OCI-LY1 (cell line): ENCODE measurements at regions not wholly inside any gene's neighbourhood (a gene's known extent, or its start where the extent isn't known, plus 50 kb on each side); places are given as distances from the start of the nearest gene placed in this dataset.
A peak's percentile ranks its signal among the peaks of the same experiment; 100 is the strongest.

ENCODE experiments used
- H2AFZ ChIP-seq: fragments of 200-600 bp; sonication (generic), shearing (Covaris generic); 2 replicates; pipeline ENCODE4 v1.6.0; 2014; ENCODE audit warnings: antibody characterized with exemption, mild to moderate bottlenecking, low read length
- H3F3A ChIP-seq: fragments of 200-600 bp; sonication (generic), shearing (Covaris generic); 2 replicates; pipeline ENCODE4 v1.6.0; 2014; ENCODE audit warnings: mild to moderate bottlenecking, antibody characterized with exemption, low read length, moderate library complexity; ENCODE audit not compliant: insufficient read depth
- H3K27ac ChIP-seq: fragments of 200-600 bp; sonication (generic); 2 replicates; pipeline ENCODE4 v1.5.1; 2014; ENCODE audit warnings: low read length, mixed run types, mild to moderate bottlenecking, low read depth; ENCODE audit not compliant: poor library complexity, severe bottlenecking
- H3K27me3 ChIP-seq: fragments of 200-600 bp; sonication (generic); 2 replicates; pipeline ENCODE4 v1.6.0; 2014; ENCODE audit warnings: antibody characterized with exemption, mild to moderate bottlenecking, low read length, moderate library complexity; ENCODE audit not compliant: insufficient read depth
- H3K36me3 ChIP-seq: fragments of 200-600 bp; sonication (generic); 2 replicates; pipeline ENCODE4 v1.6.1; 2014; ENCODE audit warnings: mild to moderate bottlenecking, antibody characterized with exemption, low read length, moderate library complexity, mixed read lengths; ENCODE audit not compliant: insufficient read depth
- H3K4me1 ChIP-seq: fragments of 200-600 bp; sonication (generic); 2 replicates; pipeline ENCODE4 v1.5.1; 2014; ENCODE audit warnings: mild to moderate bottlenecking, low read length, moderate library complexity; ENCODE audit not compliant: insufficient read depth, severe bottlenecking
- H3K4me2 ChIP-seq: fragments of 200-600 bp; sonication (generic), shearing (Covaris generic); 2 replicates; pipeline ENCODE4 v1.6.1; 2014; ENCODE audit warnings: low read length
- H3K4me3 ChIP-seq: fragments of 200-600 bp; sonication (generic); 2 replicates; pipeline ENCODE4 v1.5.1; 2014; ENCODE audit warnings: low read length, low read depth, mild to moderate bottlenecking, mixed read lengths; ENCODE audit not compliant: poor library complexity, severe bottlenecking
- H3K79me2 ChIP-seq: fragments of 200-600 bp; shearing (Covaris generic); 2 replicates; pipeline ENCODE4 v1.6.1; 2016; ENCODE audit warnings: mixed run types, low read length, mixed read lengths; ENCODE audit not compliant: insufficient read depth
- H3K9ac ChIP-seq: fragments of 200-600 bp; sonication (generic), shearing (Covaris generic); 2 replicates; pipeline ENCODE4 v1.6.1; 2014; ENCODE audit warnings: mild to moderate bottlenecking, low read length, mixed read lengths
- H3K9me2 ChIP-seq: fragments of 200-600 bp; sonication (generic), shearing (Covaris generic); 2 replicates; pipeline ENCODE4 v1.6.1; 2014; ENCODE audit warnings: low read depth, mild to moderate bottlenecking, low read length, mixed read lengths
- H3K9me3 ChIP-seq: fragments of 200-600 bp; shearing (Covaris generic); 2 replicates; pipeline ENCODE4 v1.6.1; 2014; ENCODE audit warnings: low read length, mixed read lengths
- H4K20me1 ChIP-seq: fragments of 200-600 bp; sonication (generic), shearing (Covaris generic); 2 replicates; pipeline ENCODE4 v1.6.0; 2016; ENCODE audit warnings: mild to moderate bottlenecking, low read length; ENCODE audit not compliant: insufficient read depth
- EZH2 ChIP-seq: fragments of 200-600 bp; sonication (generic), shearing (Covaris generic); IDR thresholded peaks from 2 replicates; pipeline ENCODE4 v1.8.0; 2017; ENCODE audit warnings: borderline replicate concordance, mixed run types, mild to moderate bottlenecking, antibody characterized with exemption, low read length, moderate library complexity, mixed read lengths
- TF ChIP-seq, protein P1 (sequence below): fragments of 200-600 bp; sonication (generic), shearing (Covaris generic); IDR thresholded peaks from 2 replicates; pipeline ENCODE4 v1.5.1; 2017; ENCODE audit warnings: mild to moderate bottlenecking, antibody characterized with exemption, low read length, moderate library complexity, mixed read lengths

DNA sequence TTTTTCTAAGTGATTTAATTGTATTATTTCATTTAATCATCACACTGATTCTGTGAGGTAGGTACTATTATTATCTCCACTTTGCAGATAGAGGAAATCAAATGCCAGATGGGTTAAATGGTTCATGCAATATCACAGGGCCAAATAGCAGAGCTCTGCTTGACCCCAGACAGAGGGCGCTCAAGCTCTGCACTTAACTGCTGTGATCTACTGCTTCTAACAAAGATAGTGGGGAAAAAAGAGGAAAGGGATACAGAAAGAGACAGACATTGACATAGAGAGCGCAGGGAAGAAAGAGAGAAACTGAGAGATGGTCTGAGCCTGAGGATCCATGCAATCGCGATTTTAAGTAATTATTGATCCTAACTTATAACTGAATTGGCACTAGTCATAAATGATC lies 279.1 kb upstream of the THRB start:
- Histone ChIP-seq H3K79me2 (no peaks in the 10 kb centered on the region), H3K36me3 (no peaks in the 10 kb centered on the region), H3F3A (no peaks in the 10 kb centered on the region), H3K4me3 (no peak overlapping the region), H3K9me2 (no peaks in the 10 kb centered on the region), H3K4me1 (no peaks in the 10 kb centered on the region), H4K20me1 (no peaks in the 10 kb centered on the region), H2AFZ (no peak overlapping the region), H3K27ac (no peak overlapping the region), H3K9ac (no peak overlapping the region), H3K9me3 (no peaks in the 10 kb centered on the region), H3K4me2 (no peak overlapping the region), H3K27me3 (no peaks in the 10 kb centered on the region)
- TF ChIP-seq EZH2: no peak
- TF ChIP-seq, protein P1, sequence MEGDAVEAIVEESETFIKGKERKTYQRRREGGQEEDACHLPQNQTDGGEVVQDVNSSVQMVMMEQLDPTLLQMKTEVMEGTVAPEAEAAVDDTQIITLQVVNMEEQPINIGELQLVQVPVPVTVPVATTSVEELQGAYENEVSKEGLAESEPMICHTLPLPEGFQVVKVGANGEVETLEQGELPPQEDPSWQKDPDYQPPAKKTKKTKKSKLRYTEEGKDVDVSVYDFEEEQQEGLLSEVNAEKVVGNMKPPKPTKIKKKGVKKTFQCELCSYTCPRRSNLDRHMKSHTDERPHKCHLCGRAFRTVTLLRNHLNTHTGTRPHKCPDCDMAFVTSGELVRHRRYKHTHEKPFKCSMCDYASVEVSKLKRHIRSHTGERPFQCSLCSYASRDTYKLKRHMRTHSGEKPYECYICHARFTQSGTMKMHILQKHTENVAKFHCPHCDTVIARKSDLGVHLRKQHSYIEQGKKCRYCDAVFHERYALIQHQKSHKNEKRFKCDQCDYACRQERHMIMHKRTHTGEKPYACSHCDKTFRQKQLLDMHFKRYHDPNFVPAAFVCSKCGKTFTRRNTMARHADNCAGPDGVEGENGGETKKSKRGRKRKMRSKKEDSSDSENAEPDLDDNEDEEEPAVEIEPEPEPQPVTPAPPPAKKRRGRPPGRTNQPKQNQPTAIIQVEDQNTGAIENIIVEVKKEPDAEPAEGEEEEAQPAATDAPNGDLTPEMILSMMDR: peak; percentile 85

DNA sequence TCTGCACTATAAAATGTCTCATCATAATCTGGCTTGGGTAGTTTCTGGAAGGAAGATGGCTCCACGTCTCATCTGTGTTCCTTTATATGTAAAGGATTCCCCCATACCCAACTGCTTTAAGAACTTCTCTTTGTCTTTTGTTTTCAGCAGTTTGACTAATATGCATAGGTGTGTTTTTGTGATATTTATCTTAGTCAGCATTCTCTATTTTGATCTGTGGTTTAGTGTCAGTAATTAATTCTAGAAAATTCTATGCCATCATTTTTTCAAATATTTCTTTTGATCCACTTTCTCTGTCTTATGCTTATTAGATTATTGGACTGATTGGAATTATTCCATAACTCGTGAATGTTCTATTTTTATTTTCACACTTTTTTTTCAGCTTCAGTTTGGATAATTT lies 286.3 kb upstream of the THRB start:
- Histone ChIP-seq H3K4me1 (no peaks in the 10 kb centered on the region), H3K27ac (no peak overlapping the region), H3K9ac (no peak overlapping the region), H3K27me3 (no peaks in the 10 kb centered on the region), H3K79me2 (no peaks in the 10 kb centered on the region), H3K4me2 (no peak overlapping the region), H2AFZ (no peak overlapping the region), H3K9me3 (0 out of 2 replicates have a peak, but pooled peaks cover 3% of the 10 kb centered on the region), H3F3A (no peaks in the 10 kb centered on the region), H3K4me3 (no peak overlapping the region), H3K9me2 (no peaks in the 10 kb centered on the region), H3K36me3 (no peaks in the 10 kb centered on the region), H4K20me1 (no peaks in the 10 kb centered on the region)
- TF ChIP-seq, protein P1: no peak
- TF ChIP-seq EZH2: no peak

DNA sequence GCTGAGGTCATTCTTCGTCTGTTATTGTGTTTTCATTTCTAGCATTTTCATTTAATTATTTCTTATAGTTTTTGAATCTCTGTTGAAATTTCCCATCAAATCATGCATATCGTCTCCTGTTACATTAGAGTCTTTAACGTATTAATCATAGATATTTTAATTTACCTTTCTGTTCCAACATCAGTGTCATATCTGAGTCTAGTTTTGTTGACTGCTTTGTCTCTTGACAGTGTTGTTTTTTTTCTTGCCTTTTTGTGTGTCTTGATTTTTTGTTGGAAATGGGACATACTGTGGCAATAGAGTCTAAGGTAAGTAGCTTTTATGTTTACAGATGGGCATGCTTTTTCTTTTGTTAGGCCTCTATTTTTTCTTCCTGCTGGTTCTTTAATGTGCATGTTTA lies 286.8 kb upstream of the THRB start:
- H3K36me3 ChIP-seq: no peaks in the 10 kb centered on the region

More for the DNA sequence above, 286.8 kb upstream of the THRB start:
- H3K27ac ChIP-seq: no peak overlapping the region
- no peaks in the 10 kb centered on the region for H4K20me1 ChIP-seq
- no peaks in the 10 kb centered on the region for H3K79me2 ChIP-seq
- H3K9ac ChIP-seq: no peak overlapping the region
- no peak overlapping the region for H2AFZ ChIP-seq
- no peak overlapping the region for H3K4me3 ChIP-seq
- no peaks in the 10 kb centered on the region for H3F3A ChIP-seq
- no peak overlapping the region for H3K4me2 ChIP-seq
- H3K9me2 ChIP-seq: no peaks in the 10 kb centered on the region
- 0 out of 2 replicates have a peak, but pooled peaks cover 3% of the 10 kb centered on the region for H3K9me3 ChIP-seq
- TF ChIP-seq EZH2: no peak
- TF ChIP-seq, protein P1: no peak
- H3K4me1 ChIP-seq: no peaks in the 10 kb centered on the region
- H3K27me3 ChIP-seq: no peaks in the 10 kb centered on the region
